HCT116 (cell line): ENCODE measurements at regions not wholly inside any gene's neighbourhood (a gene's known extent, or its start where the extent isn't known, plus 50 kb on each side); places are given as distances from the start of the nearest gene placed in this dataset.

Source experiments
- ATAC-seq: fragments of 200-7000 bp; cut with Tn5 transposase; 2 replicates; pipeline ENCODE4 v1.9.1; 2020; ENCODE audit warnings: mild to moderate bottlenecking, moderate library complexity
- BruUV-seq: library from RNA; stranded (reverse); fragments of 400-500 nt; replicated peaks from 2 replicates; lab custom pipeline; 2021; lab: Mats Ljungman, UMichigan
- CTCF ChIA-PET: fragments of 300-600 bp; sonication (Branson Sonifier 250); formaldehyde crosslinking; loops from one replicate; lab custom pipeline; 2021; ENCODE audit warnings: antibody characterized with exemption; lab: Charles Lee
- POLR2A ChIA-PET: fragments of 300-600, 350-600 bp; sonication (Branson Sonifier 250); formaldehyde crosslinking; loops from one replicate; lab custom pipeline; 2021; ENCODE audit warnings: antibody characterized with exemption; lab: Charles Lee
- RAD21 ChIA-PET, 2 experiments: fragments of 300-600 bp; sonication (Branson Sonifier 250); formaldehyde crosslinking; loops; one replicate each; lab custom pipeline; 2023; ENCODE audit warnings: low total read pairs in 2 of 2; ENCODE audit not compliant: uncharacterized antibody in 2 of 2, unreplicated experiment in 2 of 2, low non-redundant PET in 1 of 2; lab: Charles Lee
- DNase-seq: peaks from one replicate; pipeline ENCODE4 v3.0.0-alpha.2; 2010; ENCODE audit warnings: low read depth, low spot score
- H2AFZ ChIP-seq: fragments of 200-600 bp; shearing (Covaris generic), sonication (generic); 2 replicates; pipeline ENCODE4 v1.6.1; 2017; ENCODE audit warnings: low read depth, mixed run types, mixed read lengths, antibody characterized with exemption, low read length; ENCODE audit not compliant: poor library complexity, severe bottlenecking
- H3K27ac ChIP-seq: 2 replicates; pipeline ENCODE4 v1.5.1; 2012; ENCODE audit warnings: low read depth, low read length
- H3K27me3 ChIP-seq: fragments of 200-600 bp; sonication (generic); 2 replicates; pipeline ENCODE4 v1.6.1; 2016; ENCODE audit warnings: mixed run types, low read length, mixed read lengths; ENCODE audit not compliant: insufficient read depth
- H3K36me3 ChIP-seq, 2 experiments: fragments of 200-500 bp in 1 of 2; fragments of 200-600 bp in 1 of 2; sonication (Bioruptor generic) in 1 of 2; sonication (generic) in 1 of 2; 2 replicates each; pipeline versions ENCODE4 v1.5.1 to v1.6.1; 2014 to 2016; ENCODE audit warnings: low read length in 2 of 2, inconsistent platforms in 1 of 2, mixed read lengths in 1 of 2, mixed run types in 1 of 2; ENCODE audit not compliant: insufficient read depth in 2 of 2, control insufficient read depth in 1 of 2
- H3K4me1 ChIP-seq, 2 experiments: fragments of 200-600 bp in 1 of 2; sonication (generic) in 1 of 2; 2 replicates each; pipeline versions ENCODE4 v1.5.1 to v1.6.1; 2012 to 2017; ENCODE audit warnings: low read length in 2 of 2, inconsistent platforms in 1 of 2, mild to moderate bottlenecking in 1 of 2, mixed read lengths in 1 of 2, mixed run types in 1 of 2, moderate library complexity in 1 of 2; ENCODE audit not compliant: insufficient read depth in 2 of 2, control insufficient read depth in 1 of 2
- H3K4me2 ChIP-seq: fragments of 200-600 bp; sonication (generic); 2 replicates; pipeline ENCODE4 v1.6.1; 2017; ENCODE audit warnings: mixed run types, low read length, mixed read lengths
- H3K4me3 ChIP-seq, 2 experiments: fragments of 200-600 bp in 1 of 2; sonication (generic) in 1 of 2; replicated peaks in 1 of 2; 2 replicates each; pipeline ENCODE4 v1.5.1; 2011 to 2016; ENCODE audit warnings: low read length in 2 of 2, control low read depth in 1 of 2, low read depth in 1 of 2, mild to moderate bottlenecking in 1 of 2, mixed read lengths in 1 of 2, mixed run types in 1 of 2
- H3K79me2 ChIP-seq: fragments of 200-600 bp; sonication (generic); 2 replicates; pipeline ENCODE4 v1.6.1; 2017; ENCODE audit warnings: mild to moderate bottlenecking, mixed run types, low read length, moderate library complexity, mixed read lengths; ENCODE audit not compliant: insufficient read depth
- H3K9ac ChIP-seq: fragments of 200-600 bp; sonication (generic); 2 replicates; pipeline ENCODE4 v1.6.1; 2016; ENCODE audit warnings: low read length, mixed read lengths
- H3K9me2 ChIP-seq: fragments of 200-600 bp; sonication (generic), shearing (Covaris generic); 2 replicates; pipeline ENCODE4 v1.6.1; 2017; ENCODE audit warnings: mixed run types, mild to moderate bottlenecking, moderate library complexity; ENCODE audit not compliant: insufficient read depth
- H3K9me3 ChIP-seq, 2 experiments: fragments of 200-500 bp in 1 of 2; fragments of 200-600 bp in 1 of 2; sonication (Bioruptor generic) in 1 of 2; sonication (generic) in 1 of 2; 2 replicates each; pipeline ENCODE4 v1.6.1; 2014 to 2017; ENCODE audit warnings: low read length in 2 of 2, mixed read lengths in 2 of 2, inconsistent platforms in 1 of 2, low read depth in 1 of 2, mild to moderate bottlenecking in 1 of 2, mixed run types in 1 of 2, moderate library complexity in 1 of 2; ENCODE audit not compliant: control insufficient read depth in 1 of 2, insufficient read depth in 1 of 2
- H4K20me1 ChIP-seq: fragments of 200-600 bp; sonication (generic), shearing (Covaris generic); 2 replicates; pipeline ENCODE4 v1.6.1; 2017; ENCODE audit warnings: mixed run types, mild to moderate bottlenecking, moderate library complexity; ENCODE audit not compliant: insufficient read depth
- ATF3 ChIP-seq: IDR thresholded peaks from 2 replicates; pipeline ENCODE4 v1.6.1; 2012
- CBX3 ChIP-seq: IDR thresholded peaks from 2 replicates; pipeline ENCODE4 v1.6.1; 2012; ENCODE audit warnings: low read depth
- CEBPB ChIP-seq: IDR thresholded peaks from 2 replicates; pipeline ENCODE4 v1.6.1; 2012; ENCODE audit warnings: low read depth
- CTCF ChIP-seq, 3 experiments: fragments of 200-600 bp in 1 of 3; sonication (generic) in 1 of 3; IDR thresholded peaks in 2 of 3; conservative IDR thresholded peaks in 1 of 3; 2 replicates each; pipeline ENCODE4 v1.5.1; 2012 to 2017; ENCODE audit warnings: low read depth in 2 of 3, low read length in 2 of 3, antibody characterized with exemption in 1 of 3, borderline replicate concordance in 1 of 3, control low read depth in 1 of 3, mild to moderate bottlenecking in 1 of 3, mixed read lengths in 1 of 3, mixed run types in 1 of 3, moderate library complexity in 1 of 3; ENCODE audit not compliant: insufficient read depth in 1 of 3
- ELF1 ChIP-seq: IDR thresholded peaks from 2 replicates; pipeline ENCODE4 v1.6.1; 2012; ENCODE audit warnings: low read depth, borderline replicate concordance
- EZH2 ChIP-seq: fragments of 200-600 bp; sonication (generic); IDR thresholded peaks from 2 replicates; pipeline ENCODE4 v1.6.1; 2017; ENCODE audit warnings: antibody characterized with exemption, mixed run types
- JUND ChIP-seq: IDR thresholded peaks from 2 replicates; pipeline ENCODE4 v1.6.1; 2012
- RAD21 ChIP-seq: IDR thresholded peaks from 2 replicates; pipeline ENCODE4 v1.6.1; 2012; ENCODE audit warnings: low read depth, mild to moderate bottlenecking
- REST ChIP-seq: IDR thresholded peaks from 2 replicates; pipeline ENCODE4 v1.6.1; 2012; ENCODE audit warnings: low read depth
- SP1 ChIP-seq: IDR thresholded peaks from 2 replicates; pipeline ENCODE4 v1.6.1; 2012; ENCODE audit warnings: low read depth
- TCF7L2 ChIP-seq: IDR thresholded peaks from 2 replicates; pipeline ENCODE4 v1.7.0; 2011; ENCODE audit warnings: borderline replicate concordance, inconsistent platforms; ENCODE audit not compliant: insufficient read depth, insufficient read length; ENCODE audit errors: extremely low read depth
- ZBTB33 ChIP-seq: IDR thresholded peaks from 2 replicates; pipeline ENCODE4 v1.6.1; 2011; ENCODE audit warnings: mild to moderate bottlenecking, low read length, moderate library complexity; ENCODE audit not compliant: insufficient replicate concordance; ENCODE audit errors: extremely low read depth
- intact Hi-C: fragments of 100-400 bp; cut with micrococcal nuclease; formaldehyde crosslinking; loops from 2 replicates; pipeline ENCODE4 v1.10.0; 2022

- H3K36me3 ChIP-seq: no peaks in the 10 kb centered on the region
- TF ChIP-seq RAD21 (no peak), CEBPB (no peak), SP1 (no peak), ZBTB33 (no peak), CTCF (IDR thresholded peaks at IDR 0.05 in 2 of 3, conservative IDR thresholded peaks at IDR 0.05 in 1 of 3; ENCODE audit: borderline replicate concordance in 1 of 3, insufficient read depth in 1 of 3, low read depth in 2 of 3, low read length in 2 of 3) (no peak), ELF1 (no peak), REST (no peak), TCF7L2 (no peak), EZH2 (no peak), JUND (no peak), ATF3 (no peak), CBX3 (no peak)
- TF ChIP-seq, all 23 proteins: peak for 0
- no peak overlapping the region for H3K4me3 ChIP-seq
- ChIA-PET POLR2A (no interaction called here), CTCF (no interaction called here), RAD21 (no interaction called here)
- H3K9me3 ChIP-seq: peaks cover 3% of the 10 kb centered on the region in 2 experiments; a peak in 1 of 4 replicates
- H4K20me1 ChIP-seq: no peaks in the 10 kb centered on the region
- intact Hi-C loops: no loop called here
- BruUV-seq: no TSS peak
- ATAC-seq: no peak
- H3K4me2 ChIP-seq: no peak overlapping the region
- DNase-seq: no peak
- no peaks in the 10 kb centered on the region for H3K79me2 ChIP-seq
- H2AFZ ChIP-seq: no peak overlapping the region
- no peaks in the 10 kb centered on the region for H3K4me1 ChIP-seq
- H3K9me2 ChIP-seq: no peaks in the 10 kb centered on the region
- H3K9ac ChIP-seq: no peak overlapping the region
- H3K27ac ChIP-seq: no peak overlapping the region
- no peaks in the 10 kb centered on the region for H3K27me3 ChIP-seq
Observed at GRCh38 chr14:71789005-71789404, 143.2 kb upstream of the RGS6 start.
